Gastrocnemius medialis (tissue), 4 donors: ENCODE measurements at regions not wholly inside any gene's neighbourhood (a gene's known extent, or its start where the extent isn't known, plus 50 kb on each side); places are given as distances from the start of the nearest gene placed in this dataset.

ENCODE experiments used
- CTCF ChIP-seq, 5 experiments: fragments of 450-650 bp in 3 of 5; fragments of 200-600 bp in 2 of 5; sonication (generic) in 2 of 5; IDR thresholded peaks in 4 of 5; conservative IDR thresholded peaks in 1 of 5; 1 replicate in 4 of 5; 2 replicates in 1 of 5; pipeline ENCODE4 v1.5.1; 2016 to 2019; ENCODE audit warnings: antibody characterized with exemption in 5 of 5, mild to moderate bottlenecking in 3 of 5, moderate library complexity in 3 of 5
- POLR2A ChIP-seq, 2 donors: fragments of 450-650 bp; IDR thresholded peaks; one replicate each; pipeline ENCODE4 v1.6.1; 2017; ENCODE audit warnings: antibody characterized with exemption in 2 of 2, mild to moderate bottlenecking in 2 of 2, moderate library complexity in 2 of 2

GRCh38 chr10:20966426-20966825 is 69.3 kb upstream of the NEBL start:
- TF ChIP-seq CTCF (IDR thresholded peaks at IDR 0.05 in 4 of 5, conservative IDR thresholded peaks at IDR 0.05 in 1 of 5) = no peak
- TF ChIP-seq POLR2A (IDR thresholded peaks at IDR 0.05) = no peak
